Stimulated activated CD4-positive, alpha-beta T cell treated with anti-CD3 and anti-CD28 coated beads, Interleukin-15, amount 100 ng/mL, for 48 hours (primary cell): ENCODE measurements at regions not wholly inside any gene's neighbourhood (a gene's known extent, or its start where the extent isn't known, plus 50 kb on each side); places are given as distances from the start of the nearest gene placed in this dataset.
"Not testable (repeated sequence)": the region's sequence is repeated elsewhere in the genome, so short reads cannot be mapped to it uniquely, and the experiment has no call there.

ENCODE experiments used
- DNase-seq, 2 donors: peaks; one replicate each; pipeline ENCODE4 v3.0.0-alpha.2; 2020; ENCODE audit warnings: low read depth in 2 of 2

GRCh38 chr4:64969081-64969480 lies 559.8 kb upstream of the TECRL start:
- DNase-seq: no peak

- DNase-seq: no peak
Observed at GRCh38 chr4:64967286-64967685, 558.0 kb upstream of the TECRL start.

GRCh38 chr4:64960516-64960915 lies 551.3 kb upstream of the TECRL start:
- DNase-seq: no peak

GRCh38 chr4:64940698-64941097 lies 531.4 kb upstream of the TECRL start:
- no peak for DNase-seq

GRCh38 chr4:64935469-64936001 lies 526.3 kb upstream of the TECRL start:
- no peak for DNase-seq

- DNase-seq: no peak
Observed at GRCh38 chr4:64911846-64912245, 502.6 kb upstream of the TECRL start.

GRCh38 chr4:64903986-64904385 lies 494.7 kb upstream of the TECRL start:
- DNase-seq: no peak

GRCh38 chr4:64899563-64899962 lies 490.3 kb upstream of the TECRL start:
- DNase-seq: no peak

- DNase-seq: not testable (repeated sequence)
Observed at GRCh38 chr4:64899030-64899429, 489.8 kb upstream of the TECRL start.

- DNase-seq: no peak
Observed at GRCh38 chr4:64897683-64898082, 488.4 kb upstream of the TECRL start.

GRCh38 chr4:64895031-64895430 lies 485.8 kb upstream of the TECRL start:
- no peak for DNase-seq

GRCh38 chr4:64893205-64893604 lies 484.0 kb upstream of the TECRL start:
- no peak for DNase-seq

- no peak for DNase-seq
Observed at GRCh38 chr4:64889906-64890610, 480.8 kb upstream of the TECRL start.

GRCh38 chr4:64883087-64883807 lies 474.0 kb upstream of the TECRL start:
- no peak for DNase-seq

GRCh38 chr4:64882311-64883086 lies 473.2 kb upstream of the TECRL start:
- DNase-seq: no peak

GRCh38 chr4:64880557-64880956 lies 471.3 kb upstream of the TECRL start:
- DNase-seq: no peak

- DNase-seq: no peak
Observed at GRCh38 chr4:64876021-64876420, 466.8 kb upstream of the TECRL start.

GRCh38 chr4:64870558-64870957 lies 461.3 kb upstream of the TECRL start:
- no peak for DNase-seq

GRCh38 chr4:64857815-64858214 lies 448.6 kb upstream of the TECRL start:
- no peak for DNase-seq

GRCh38 chr4:64857198-64857597 lies 447.9 kb upstream of the TECRL start:
- DNase-seq: no peak

- no peak for DNase-seq
Observed at GRCh38 chr4:64846417-64846816, 437.2 kb upstream of the TECRL start.

- no peak for DNase-seq
Observed at GRCh38 chr4:64829749-64830148, 420.5 kb upstream of the TECRL start.
